ENCODE measurements at regions not wholly inside any gene's neighbourhood (a gene's known extent, or its start where the extent isn't known, plus 50 kb on each side); places are given as distances from the start of the nearest gene placed in this dataset.

- TF ChIP-seq, protein P1, sequence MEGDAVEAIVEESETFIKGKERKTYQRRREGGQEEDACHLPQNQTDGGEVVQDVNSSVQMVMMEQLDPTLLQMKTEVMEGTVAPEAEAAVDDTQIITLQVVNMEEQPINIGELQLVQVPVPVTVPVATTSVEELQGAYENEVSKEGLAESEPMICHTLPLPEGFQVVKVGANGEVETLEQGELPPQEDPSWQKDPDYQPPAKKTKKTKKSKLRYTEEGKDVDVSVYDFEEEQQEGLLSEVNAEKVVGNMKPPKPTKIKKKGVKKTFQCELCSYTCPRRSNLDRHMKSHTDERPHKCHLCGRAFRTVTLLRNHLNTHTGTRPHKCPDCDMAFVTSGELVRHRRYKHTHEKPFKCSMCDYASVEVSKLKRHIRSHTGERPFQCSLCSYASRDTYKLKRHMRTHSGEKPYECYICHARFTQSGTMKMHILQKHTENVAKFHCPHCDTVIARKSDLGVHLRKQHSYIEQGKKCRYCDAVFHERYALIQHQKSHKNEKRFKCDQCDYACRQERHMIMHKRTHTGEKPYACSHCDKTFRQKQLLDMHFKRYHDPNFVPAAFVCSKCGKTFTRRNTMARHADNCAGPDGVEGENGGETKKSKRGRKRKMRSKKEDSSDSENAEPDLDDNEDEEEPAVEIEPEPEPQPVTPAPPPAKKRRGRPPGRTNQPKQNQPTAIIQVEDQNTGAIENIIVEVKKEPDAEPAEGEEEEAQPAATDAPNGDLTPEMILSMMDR (optimal IDR thresholded peaks at IDR 0.05 in 1 of 3, IDR thresholded peaks at IDR 0.05 in 1 of 3, conservative IDR thresholded peaks at IDR 0.05 in 1 of 3; ENCODE audit: extremely low read depth in 1 of 3, insufficient read depth in 2 of 3, low read length in 3 of 3), result no peak
- no peak for TF ChIP-seq EZH2 (IDR thresholded peaks at IDR 0.05; ENCODE audit: low read length)
Measured at GRCh38 chr4:130479020-130479419, 1383.1 kb downstream of the C4orf33 start.
